SH-SY5Y (cell line): ENCODE measurements at regions not wholly inside any gene's neighbourhood (a gene's known extent, or its start where the extent isn't known, plus 50 kb on each side); places are given as distances from the start of the nearest gene placed in this dataset.

Experiments
- GATA2 ChIP-seq: IDR thresholded peaks from 2 replicates; pipeline ENCODE4 v1.6.1; 2011; ENCODE audit warnings: mild to moderate bottlenecking, low read depth, low read length
- GATA3 ChIP-seq: IDR thresholded peaks from 2 replicates; pipeline ENCODE4 v1.6.1; 2011; ENCODE audit warnings: low read depth, mild to moderate bottlenecking, low read length, moderate library complexity

DNA sequence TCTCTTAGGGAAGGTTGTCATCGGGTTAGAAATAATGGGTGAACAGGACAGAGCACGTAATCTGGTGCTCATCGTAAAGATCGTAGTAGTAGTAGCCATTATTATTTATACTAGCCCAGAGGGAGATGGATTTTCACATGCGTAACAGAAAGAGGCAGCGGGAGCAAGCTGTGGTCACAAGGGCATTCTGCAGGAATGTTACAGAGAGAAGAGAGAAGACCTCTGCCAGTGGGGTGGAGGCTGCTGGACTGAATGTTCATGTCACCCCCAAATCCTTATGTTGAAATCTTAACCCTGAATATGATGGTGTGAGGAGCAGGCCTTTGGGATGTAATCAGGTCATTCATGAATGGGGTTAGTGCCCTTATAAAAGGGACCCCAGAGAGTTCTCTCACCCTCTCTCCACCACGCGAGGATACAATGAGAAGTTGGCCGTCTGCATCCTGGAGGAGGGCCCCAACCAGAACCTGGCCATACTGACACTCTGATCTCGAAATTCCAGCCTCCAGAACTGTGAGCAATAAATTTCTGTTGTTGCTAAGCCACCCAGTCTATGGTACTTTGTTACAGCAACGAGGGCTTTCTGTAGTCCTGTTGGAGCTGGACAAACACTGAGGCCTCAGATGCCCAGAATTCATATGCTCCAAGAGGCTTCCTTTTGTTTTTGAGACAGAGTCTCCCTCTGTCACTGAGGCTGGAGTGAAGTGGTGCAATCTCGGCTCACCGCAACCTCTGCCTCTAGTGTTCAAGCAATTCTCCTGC is 131.2 kb upstream of the MED13L start:
- TF ChIP-seq GATA2 (no peak), GATA3 (no peak)
